Ishikawa (cell line): ENCODE measurements at regions not wholly inside any gene's neighbourhood (a gene's known extent, or its start where the extent isn't known, plus 50 kb on each side); places are given as distances from the start of the nearest gene placed in this dataset.

Source experiments
- CEBPB ChIP-seq: IDR thresholded peaks from 2 replicates; pipeline ENCODE4 v1.6.1; 2012
- CREB1 ChIP-seq: IDR thresholded peaks from 2 replicates; pipeline ENCODE4 v1.6.1; 2012; ENCODE audit warnings: low read depth
- EGR1 ChIP-seq: IDR thresholded peaks from 2 replicates; pipeline ENCODE4 v1.6.1; 2012
- EP300 ChIP-seq: IDR thresholded peaks from 2 replicates; pipeline ENCODE4 v1.6.1; 2012; ENCODE audit warnings: borderline replicate concordance
- FOXM1 ChIP-seq: IDR thresholded peaks from 2 replicates; pipeline ENCODE4 v1.6.1; 2012; ENCODE audit warnings: low read depth, borderline replicate concordance
- MAX ChIP-seq: IDR thresholded peaks from 2 replicates; pipeline ENCODE4 v1.6.1; 2012
- NFIC ChIP-seq: IDR thresholded peaks from 2 replicates; pipeline ENCODE4 v1.6.1; 2012
- RAD21 ChIP-seq: IDR thresholded peaks from 2 replicates; pipeline ENCODE4 v1.6.1; 2012; ENCODE audit warnings: low read depth
- REST ChIP-seq: IDR thresholded peaks from 2 replicates; pipeline ENCODE4 v1.6.1; 2012; ENCODE audit warnings: low read depth, mild to moderate bottlenecking
- TAF1 ChIP-seq: IDR thresholded peaks from 2 replicates; pipeline ENCODE4 v1.6.1; 2012; ENCODE audit warnings: low read depth, mild to moderate bottlenecking
- TCF12 ChIP-seq: IDR thresholded peaks from 2 replicates; pipeline ENCODE4 v1.6.1; 2012; ENCODE audit warnings: low read depth
- TEAD4 ChIP-seq: IDR thresholded peaks from 2 replicates; pipeline ENCODE4 v1.6.1; 2012
- YY1 ChIP-seq: IDR thresholded peaks from 2 replicates; pipeline ENCODE4 v1.6.1; 2012; ENCODE audit warnings: low read depth
- ZBTB7A ChIP-seq: IDR thresholded peaks from 2 replicates; pipeline ENCODE4 v1.6.1; 2012; ENCODE audit warnings: low read depth
- TF ChIP-seq, protein P1 (sequence below): IDR thresholded peaks from 2 replicates; pipeline ENCODE4 v1.6.1; 2012

GRCh38 chr10:28176498-28176897, 126.4 kb downstream of the MPP7 start:
- TF ChIP-seq CEBPB = peak; percentile 19; the same call in 1 of the 2 replicates

DNA sequence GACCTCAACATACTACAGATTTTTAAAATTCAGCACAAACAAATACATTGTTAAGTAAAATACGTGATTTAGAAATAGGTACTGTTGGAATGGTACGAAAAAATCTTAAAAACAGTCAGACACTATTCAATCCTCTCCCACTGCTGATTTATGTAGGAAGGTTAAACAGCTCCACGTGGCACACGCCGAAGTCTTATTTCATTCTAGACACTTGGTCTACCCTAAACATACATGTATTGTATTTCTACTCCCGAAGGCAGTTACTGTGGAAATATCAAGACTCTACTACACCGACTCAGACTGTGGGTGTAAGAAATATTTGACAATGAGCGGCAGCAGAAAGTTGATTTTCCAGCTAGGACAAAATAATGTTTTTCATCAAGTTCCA, 130.6 kb downstream of the MPP7 start:
- TF ChIP-seq REST (no peak), EGR1 (no peak), TAF1 (no peak), TEAD4 (no peak), YY1 (no peak), MAX (no peak), ZBTB7A (no peak), EP300 (no peak), FOXM1 (no peak), RAD21 (no peak), NFIC (no peak), CEBPB (no peak), TCF12 (no peak), CREB1 (no peak)
- TF ChIP-seq, protein P1, sequence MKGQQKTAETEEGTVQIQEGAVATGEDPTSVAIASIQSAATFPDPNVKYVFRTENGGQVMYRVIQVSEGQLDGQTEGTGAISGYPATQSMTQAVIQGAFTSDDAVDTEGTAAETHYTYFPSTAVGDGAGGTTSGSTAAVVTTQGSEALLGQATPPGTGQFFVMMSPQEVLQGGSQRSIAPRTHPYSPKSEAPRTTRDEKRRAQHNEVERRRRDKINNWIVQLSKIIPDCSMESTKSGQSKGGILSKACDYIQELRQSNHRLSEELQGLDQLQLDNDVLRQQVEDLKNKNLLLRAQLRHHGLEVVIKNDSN = no peak

DNA sequence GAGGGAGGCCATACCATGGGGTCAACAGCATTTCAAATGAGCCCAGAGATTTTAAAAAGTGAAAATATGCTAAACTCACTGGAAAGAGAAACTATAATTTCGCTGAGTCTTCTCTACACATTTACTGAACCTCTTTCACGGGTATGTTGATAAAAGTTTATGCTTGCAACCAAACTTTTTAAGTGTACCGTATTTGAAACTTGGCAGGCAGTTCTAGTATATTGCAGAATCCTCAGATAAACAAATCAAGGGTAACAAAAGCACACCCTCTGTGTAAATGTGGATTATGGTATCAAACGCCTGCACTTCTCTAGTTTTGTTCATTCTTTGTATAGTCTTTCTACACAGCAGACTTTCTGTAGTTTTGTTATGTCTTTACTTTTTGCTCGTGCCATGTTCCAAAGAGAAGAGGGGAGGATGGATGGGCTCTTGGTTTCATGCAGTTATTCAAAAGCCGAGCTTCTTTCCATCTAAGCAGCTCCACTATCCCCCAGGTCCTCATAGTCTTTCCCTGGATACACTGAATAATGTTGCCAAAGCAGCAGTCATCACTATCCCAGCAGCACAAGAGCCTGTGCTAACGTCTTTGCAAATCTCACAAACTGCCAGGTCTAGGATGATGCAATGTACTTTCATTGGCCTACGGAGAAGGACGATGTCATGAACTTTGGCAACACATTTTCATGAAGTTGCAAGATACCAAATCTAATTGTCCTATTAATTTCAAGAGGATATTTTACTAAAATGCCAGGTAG, 131.2 kb downstream of the MPP7 start:
- TF ChIP-seq EP300 (no peak), RAD21 (no peak), TAF1 (no peak), CREB1 (no peak), TEAD4 (no peak), REST (no peak), ZBTB7A (no peak), MAX (no peak), FOXM1 (no peak), CEBPB (no peak), EGR1 (no peak), YY1 (no peak)
- TF ChIP-seq, protein P1 = no peak

- no peak for TF ChIP-seq MAX
- TF ChIP-seq CREB1 = no peak
- no peak for TF ChIP-seq ZBTB7A
- TF ChIP-seq TCF12 = no peak
- no peak for TF ChIP-seq YY1
- no peak for TF ChIP-seq TAF1
- no peak for TF ChIP-seq TEAD4
- no peak for TF ChIP-seq CEBPB
- no peak for TF ChIP-seq EP300
- TF ChIP-seq EGR1 = no peak
- no peak for TF ChIP-seq NFIC
- TF ChIP-seq REST = no peak
Measured at GRCh38 chr10:28169525-28169924, 133.3 kb downstream of the MPP7 start.
